Hepatocyte (in vitro differentiated cells): ENCODE measurements at regions not wholly inside any gene's neighbourhood (a gene's known extent, or its start where the extent isn't known, plus 50 kb on each side); places are given as distances from the start of the nearest gene placed in this dataset.

Experiments
- DNase-seq: peaks from one replicate; pipeline ENCODE4 v3.0.0-alpha.2; 2016; ENCODE audit warnings: low spot score
- H2AFZ ChIP-seq: fragments of 200-600 bp; sonication (generic); 2 replicates; pipeline ENCODE4 v1.6.0; 2016; ENCODE audit warnings: antibody characterized with exemption, mild to moderate bottlenecking
- H3K27ac ChIP-seq: fragments of 200-600 bp; sonication (generic); 2 replicates; pipeline ENCODE4 v1.5.1; 2016; ENCODE audit warnings: mild to moderate bottlenecking
- H3K27me3 ChIP-seq: fragments of 200-600 bp; sonication (generic); 2 replicates; pipeline ENCODE4 v1.6.1; 2016
- H3K36me3 ChIP-seq: fragments of 200-600 bp; sonication (generic); replicated peaks from 2 replicates; pipeline ENCODE4 v1.5.1; 2016; ENCODE audit warnings: low read depth; ENCODE audit not compliant: insufficient read depth
- H3K4me1 ChIP-seq: fragments of 200-600 bp; sonication (generic); 2 replicates; pipeline ENCODE4 v1.5.1; 2016; ENCODE audit warnings: mild to moderate bottlenecking, moderate library complexity; ENCODE audit not compliant: insufficient read depth
- H3K4me2 ChIP-seq: fragments of 200-600 bp; sonication (generic); 2 replicates; pipeline ENCODE4 v1.6.0; 2016
- H3K4me3 ChIP-seq: fragments of 200-600 bp; sonication (generic); 2 replicates; pipeline ENCODE4 v1.5.1; 2016; ENCODE audit warnings: mild to moderate bottlenecking
- H3K79me2 ChIP-seq: fragments of 200-600 bp; sonication (generic); 2 replicates; pipeline ENCODE4 v1.6.0; 2017; ENCODE audit warnings: mild to moderate bottlenecking
- H3K9me2 ChIP-seq: fragments of 200-600 bp; sonication (generic); replicated peaks from 2 replicates; pipeline ENCODE4 v1.6.0; 2017; ENCODE audit warnings: mild to moderate bottlenecking; ENCODE audit not compliant: insufficient read depth
- H3K9me3 ChIP-seq: fragments of 200-600 bp; sonication (generic); 2 replicates; pipeline ENCODE4 v1.5.1; 2016; ENCODE audit warnings: low read depth, mild to moderate bottlenecking
- H4K20me1 ChIP-seq: fragments of 200-600 bp; sonication (generic); 2 replicates; pipeline ENCODE4 v1.6.0; 2016; ENCODE audit warnings: mild to moderate bottlenecking; ENCODE audit not compliant: insufficient read depth, poor library complexity, severe bottlenecking
- EZH2 ChIP-seq: fragments of 200-600 bp; sonication (generic); IDR thresholded peaks from 2 replicates; pipeline ENCODE4 v1.6.1; 2016; ENCODE audit warnings: antibody characterized with exemption, mild to moderate bottlenecking, borderline replicate concordance
- EZH2phosphoT487 ChIP-seq: fragments of 200-600 bp; sonication (generic); IDR thresholded peaks from one replicate; pipeline ENCODE4 v1.6.1; 2018; ENCODE audit warnings: antibody characterized with exemption, mild to moderate bottlenecking, low read depth, moderate library complexity; ENCODE audit not compliant: unreplicated experiment, severe bottlenecking
- WGBS: methylation state at CpG from one replicate; pipeline ENCODE4 v1.1.6; 2016; ENCODE audit warnings: low lambda C conversion rate; ENCODE audit errors: missing lambda C conversion rate; 5-methylcytosine and 5-hydroxymethylcytosine counted together
- TF ChIP-seq, protein P1 (sequence below): fragments of 200-600 bp; sonication (generic); IDR thresholded peaks from 2 replicates; pipeline ENCODE4 v1.5.1; 2016; ENCODE audit warnings: antibody characterized with exemption, mild to moderate bottlenecking; ENCODE audit not compliant: poor library complexity

- no peaks in the 10 kb centered on the region for H3K27me3 ChIP-seq
- no peaks in the 10 kb centered on the region for H3K79me2 ChIP-seq
- no peaks in the 10 kb centered on the region for H3K9me3 ChIP-seq
- no peak for DNase-seq
- H3K4me1 ChIP-seq: no peaks in the 10 kb centered on the region
- no peaks in the 10 kb centered on the region for H4K20me1 ChIP-seq
- no peaks in the 10 kb centered on the region for H3K36me3 ChIP-seq
- WGBS: 96% methylated on average over 3 of the region's 3 CpGs
- H3K9me2 ChIP-seq: no peaks in the 10 kb centered on the region
- H3K27ac ChIP-seq: no peak overlapping the region
- no peak overlapping the region for H3K4me2 ChIP-seq
- no peak for TF ChIP-seq EZH2
- no peak for TF ChIP-seq EZH2phosphoT487
- TF ChIP-seq, protein P1, sequence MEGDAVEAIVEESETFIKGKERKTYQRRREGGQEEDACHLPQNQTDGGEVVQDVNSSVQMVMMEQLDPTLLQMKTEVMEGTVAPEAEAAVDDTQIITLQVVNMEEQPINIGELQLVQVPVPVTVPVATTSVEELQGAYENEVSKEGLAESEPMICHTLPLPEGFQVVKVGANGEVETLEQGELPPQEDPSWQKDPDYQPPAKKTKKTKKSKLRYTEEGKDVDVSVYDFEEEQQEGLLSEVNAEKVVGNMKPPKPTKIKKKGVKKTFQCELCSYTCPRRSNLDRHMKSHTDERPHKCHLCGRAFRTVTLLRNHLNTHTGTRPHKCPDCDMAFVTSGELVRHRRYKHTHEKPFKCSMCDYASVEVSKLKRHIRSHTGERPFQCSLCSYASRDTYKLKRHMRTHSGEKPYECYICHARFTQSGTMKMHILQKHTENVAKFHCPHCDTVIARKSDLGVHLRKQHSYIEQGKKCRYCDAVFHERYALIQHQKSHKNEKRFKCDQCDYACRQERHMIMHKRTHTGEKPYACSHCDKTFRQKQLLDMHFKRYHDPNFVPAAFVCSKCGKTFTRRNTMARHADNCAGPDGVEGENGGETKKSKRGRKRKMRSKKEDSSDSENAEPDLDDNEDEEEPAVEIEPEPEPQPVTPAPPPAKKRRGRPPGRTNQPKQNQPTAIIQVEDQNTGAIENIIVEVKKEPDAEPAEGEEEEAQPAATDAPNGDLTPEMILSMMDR: no peak
- H3K4me3 ChIP-seq: no peak overlapping the region
- no peak overlapping the region for H2AFZ ChIP-seq
Observed at GRCh38 chr11:116126562-116126961, 622.3 kb upstream of the CADM1 start.

DNA sequence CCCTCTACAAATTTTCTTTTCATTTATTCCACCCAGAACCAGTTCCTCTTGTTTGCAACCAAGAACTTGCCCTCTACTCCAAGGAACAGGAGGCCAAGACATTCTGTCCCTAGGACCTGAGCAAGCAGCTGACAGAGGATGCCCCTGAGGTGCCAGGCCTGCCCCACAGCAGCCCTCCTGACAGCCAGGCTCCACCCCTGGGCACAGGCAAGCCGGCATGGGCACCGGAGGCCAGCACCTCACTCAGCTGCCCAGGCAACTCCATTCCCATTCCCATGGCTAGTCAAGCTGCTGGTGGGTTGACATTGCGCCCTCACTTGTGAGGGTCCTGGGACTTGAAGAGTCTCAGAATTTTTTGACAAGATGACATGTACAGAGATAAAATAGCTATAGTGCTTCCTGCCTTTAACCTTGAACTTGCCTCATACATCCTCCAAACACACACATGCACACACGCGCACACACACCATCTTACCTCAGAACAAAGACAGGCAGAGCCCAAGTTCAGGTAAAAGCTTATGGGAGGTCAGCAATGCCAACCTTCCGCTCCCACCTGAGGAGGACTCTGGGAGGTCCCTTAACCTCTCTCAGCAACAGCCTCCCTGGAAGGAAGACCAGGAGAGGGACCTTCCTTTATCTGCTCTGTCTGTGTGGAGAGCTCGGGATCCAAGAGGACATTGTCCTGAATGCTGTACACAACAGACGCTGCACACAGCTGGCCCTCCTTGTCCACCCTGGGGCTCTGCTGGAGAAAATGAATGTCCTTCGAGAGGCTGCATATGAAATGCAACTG lies 620.9 kb upstream of the CADM1 start:
- Histone ChIP-seq H3K9me3 (no peaks in the 10 kb centered on the region), H3K27me3 (no peaks in the 10 kb centered on the region), H2AFZ (no peak overlapping the region), H3K4me2 (no peak overlapping the region), H3K27ac (no peak overlapping the region), H3K79me2 (no peaks in the 10 kb centered on the region), H4K20me1 (no peaks in the 10 kb centered on the region), H3K9me2 (no peaks in the 10 kb centered on the region), H3K4me1 (no peaks in the 10 kb centered on the region), H3K4me3 (no peak overlapping the region), H3K36me3 (no peaks in the 10 kb centered on the region)
- TF ChIP-seq EZH2: no peak
- TF ChIP-seq, protein P1: no peak
- no peak for TF ChIP-seq EZH2phosphoT487
- DNase-seq: no peak
- WGBS: 80% methylated on average over 9 of the region's 9 CpGs

- Histone ChIP-seq H3K79me2 (no peaks in the 10 kb centered on the region), H2AFZ (no peak overlapping the region), H3K9me3 (no peaks in the 10 kb centered on the region), H3K27ac (no peak overlapping the region), H3K27me3 (no peaks in the 10 kb centered on the region), H3K36me3 (no peaks in the 10 kb centered on the region), H3K9me2 (no peaks in the 10 kb centered on the region), H3K4me1 (no peaks in the 10 kb centered on the region), H4K20me1 (no peaks in the 10 kb centered on the region), H3K4me2 (no peak overlapping the region), H3K4me3 (no peak overlapping the region)
- WGBS: 95% methylated on average over 5 of the region's 5 CpGs
- TF ChIP-seq, protein P1: no peak
- TF ChIP-seq EZH2: no peak
- no peak for TF ChIP-seq EZH2phosphoT487
- DNase-seq: no peak
Observed at GRCh38 chr11:116123739-116124138, 619.5 kb upstream of the CADM1 start.
